C1 segment of cervical spinal cord (tissue), 14 donors: ENCODE measurements at regions not wholly inside any gene's neighbourhood (a gene's known extent, or its start where the extent isn't known, plus 50 kb on each side); places are given as distances from the start of the nearest gene placed in this dataset.

Experiments used
- DNase-seq, 14 donors: peaks; one replicate each; lab custom pipeline; 2025; lab: John Stamatoyannopoulos, UW

GRCh38 chr3:102599819-102600576 lies 165.2 kb downstream of the ZPLD1 start:
- DNase-seq: no peak

- no peak for DNase-seq
Observed at GRCh38 chr3:102605153-102605552, 170.3 kb downstream of the ZPLD1 start.

GRCh38 chr3:102608875-102609274 lies 174.1 kb downstream of the ZPLD1 start:
- DNase-seq: no peak

GRCh38 chr3:102614021-102614569 lies 179.3 kb downstream of the ZPLD1 start:
- DNase-seq: no peak

GRCh38 chr3:102614585-102614984 lies 179.8 kb downstream of the ZPLD1 start:
- DNase-seq: no peak

- DNase-seq: no peak
Observed at GRCh38 chr3:102617381-102617780, 182.6 kb downstream of the ZPLD1 start.

GRCh38 chr3:102619361-102619760 lies 184.5 kb downstream of the ZPLD1 start:
- no peak for DNase-seq

- DNase-seq: no peak
Observed at GRCh38 chr3:102629943-102630342, 195.1 kb downstream of the ZPLD1 start.

GRCh38 chr3:102630531-102630930 lies 195.7 kb downstream of the ZPLD1 start:
- no peak for DNase-seq

GRCh38 chr3:102643546-102643945 lies 208.7 kb downstream of the ZPLD1 start:
- no peak for DNase-seq

GRCh38 chr3:102646557-102646956 lies 211.7 kb downstream of the ZPLD1 start:
- DNase-seq: no peak

- DNase-seq: no peak
Observed at GRCh38 chr3:102660653-102661052, 225.8 kb downstream of the ZPLD1 start.

- no peak for DNase-seq
Observed at GRCh38 chr3:102661707-102662497, 227.1 kb downstream of the ZPLD1 start.

GRCh38 chr3:102662498-102662772 lies 227.6 kb downstream of the ZPLD1 start:
- DNase-seq: no peak

- DNase-seq: no peak
Observed at GRCh38 chr3:102664126-102664525, 229.3 kb downstream of the ZPLD1 start.

GRCh38 chr3:102665183-102665582 lies 230.4 kb downstream of the ZPLD1 start:
- DNase-seq: no peak

GRCh38 chr3:102668247-102668646 lies 233.4 kb downstream of the ZPLD1 start:
- DNase-seq: no peak

GRCh38 chr3:102670986-102671385 lies 236.2 kb downstream of the ZPLD1 start:
- no peak for DNase-seq

- DNase-seq: no peak
Observed at GRCh38 chr3:102672305-102672704, 237.5 kb downstream of the ZPLD1 start.

- DNase-seq: peak in 11 of 14 donors; percentile 3 to 52 (median 11)
Observed at GRCh38 chr3:102673271-102674115, 238.7 kb downstream of the ZPLD1 start.

- DNase-seq: no peak
Observed at GRCh38 chr3:102674284-102674683, 239.5 kb downstream of the ZPLD1 start.

- DNase-seq: no peak
Observed at GRCh38 chr3:102676424-102676823, 241.6 kb downstream of the ZPLD1 start.
